WTC11 (cell line): ENCODE measurements at regions not wholly inside any gene's neighbourhood (a gene's known extent, or its start where the extent isn't known, plus 50 kb on each side); places are given as distances from the start of the nearest gene placed in this dataset.

Experiments
- CBFB ChIP-seq: sonication (generic); formaldehyde crosslinking; IDR thresholded peaks from 2 replicates; pipeline ENCODE4 v1.8.1; 2022; ENCODE audit warnings: mild to moderate bottlenecking, low read depth, missing genetic modification reagents
- TF ChIP-seq, protein P1 (sequence below): sonication (generic); formaldehyde crosslinking; IDR thresholded peaks from 2 replicates; pipeline ENCODE4 v1.8.1; 2022; ENCODE audit warnings: low read depth, mild to moderate bottlenecking, moderate library complexity, missing genetic modification reagents, borderline replicate concordance
- TF ChIP-seq, protein P2 (sequence below): sonication (generic); formaldehyde crosslinking; IDR thresholded peaks from 2 replicates; pipeline ENCODE4 v1.8.1; 2023; ENCODE audit warnings: mild to moderate bottlenecking, missing genetic modification reagents

GRCh38 chr6:8828376-8828775 is 393.0 kb upstream of the SLC35B3 start:
- no peak for TF ChIP-seq CBFB (CRISPR knock-in tag)
- TF ChIP-seq, protein P1, sequence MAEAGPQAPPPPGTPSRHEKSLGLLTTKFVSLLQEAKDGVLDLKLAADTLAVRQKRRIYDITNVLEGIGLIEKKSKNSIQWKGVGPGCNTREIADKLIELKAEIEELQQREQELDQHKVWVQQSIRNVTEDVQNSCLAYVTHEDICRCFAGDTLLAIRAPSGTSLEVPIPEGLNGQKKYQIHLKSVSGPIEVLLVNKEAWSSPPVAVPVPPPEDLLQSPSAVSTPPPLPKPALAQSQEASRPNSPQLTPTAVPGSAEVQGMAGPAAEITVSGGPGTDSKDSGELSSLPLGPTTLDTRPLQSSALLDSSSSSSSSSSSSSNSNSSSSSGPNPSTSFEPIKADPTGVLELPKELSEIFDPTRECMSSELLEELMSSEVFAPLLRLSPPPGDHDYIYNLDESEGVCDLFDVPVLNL (CRISPR knock-in tag) = no peak
- TF ChIP-seq, protein P2, sequence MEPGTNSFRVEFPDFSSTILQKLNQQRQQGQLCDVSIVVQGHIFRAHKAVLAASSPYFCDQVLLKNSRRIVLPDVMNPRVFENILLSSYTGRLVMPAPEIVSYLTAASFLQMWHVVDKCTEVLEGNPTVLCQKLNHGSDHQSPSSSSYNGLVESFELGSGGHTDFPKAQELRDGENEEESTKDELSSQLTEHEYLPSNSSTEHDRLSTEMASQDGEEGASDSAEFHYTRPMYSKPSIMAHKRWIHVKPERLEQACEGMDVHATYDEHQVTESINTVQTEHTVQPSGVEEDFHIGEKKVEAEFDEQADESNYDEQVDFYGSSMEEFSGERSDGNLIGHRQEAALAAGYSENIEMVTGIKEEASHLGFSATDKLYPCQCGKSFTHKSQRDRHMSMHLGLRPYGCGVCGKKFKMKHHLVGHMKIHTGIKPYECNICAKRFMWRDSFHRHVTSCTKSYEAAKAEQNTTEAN (CRISPR knock-in tag) = no peak
